Glomerular visceral epithelial cell (primary cell): ENCODE measurements at regions not wholly inside any gene's neighbourhood (a gene's known extent, or its start where the extent isn't known, plus 50 kb on each side); places are given as distances from the start of the nearest gene placed in this dataset.
"Not testable (repeated sequence)": the region's sequence is repeated elsewhere in the genome, so short reads cannot be mapped to it uniquely, and the experiment has no call there.

ENCODE experiments used
- DNase-seq: peaks from one replicate; pipeline ENCODE4 v3.0.0-alpha.2; 2016; ENCODE audit errors: extremely low spot score

- DNase-seq, result no peak
Observed at GRCh38 chr11:22567759-22568158, 57.9 kb downstream of the FANCF start.

DNA sequence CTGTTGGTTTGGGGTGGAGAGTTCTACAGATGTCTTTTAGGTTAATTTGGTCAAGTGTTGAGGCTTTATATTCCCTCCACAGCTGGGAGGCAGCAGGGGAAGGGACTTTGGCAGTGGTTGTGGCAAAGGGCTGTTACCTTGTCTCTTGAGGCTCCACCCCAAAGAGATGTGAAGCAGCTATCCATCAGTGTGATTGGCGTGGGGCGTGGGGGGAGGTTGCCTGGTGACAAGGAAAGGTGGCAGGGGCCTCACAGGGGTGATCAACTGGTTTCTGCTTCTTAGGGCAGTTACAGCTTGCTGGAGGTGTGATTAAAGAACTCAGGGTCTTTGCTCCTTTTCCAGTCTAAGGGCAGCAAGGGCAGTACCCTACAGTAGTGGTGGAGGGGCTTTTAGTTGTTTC is 59.3 kb downstream of the FANCF start:
- DNase-seq, result no peak

GRCh38 chr11:22561283-22561682 is 64.3 kb downstream of the FANCF start:
- no peak for DNase-seq

DNA sequence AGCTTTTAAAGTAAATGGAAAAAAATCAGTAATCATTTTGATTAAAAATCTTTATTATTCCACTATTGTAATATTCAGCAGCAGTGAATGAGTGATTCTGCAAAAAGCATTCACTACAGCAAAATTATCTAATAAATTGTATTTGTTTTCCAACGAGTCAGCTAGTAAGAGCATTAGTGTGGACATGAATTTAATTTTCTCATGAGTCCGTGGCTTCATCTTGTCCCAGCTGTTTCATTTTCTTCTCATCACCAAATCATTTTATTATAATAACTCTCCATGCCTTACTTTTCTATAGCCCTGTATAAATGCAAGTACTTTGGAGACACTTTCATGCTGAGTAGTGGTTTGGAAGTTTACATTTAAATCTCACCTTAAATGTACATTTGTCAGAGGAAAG is 66.2 kb downstream of the FANCF start:
- DNase-seq, result no peak

DNA sequence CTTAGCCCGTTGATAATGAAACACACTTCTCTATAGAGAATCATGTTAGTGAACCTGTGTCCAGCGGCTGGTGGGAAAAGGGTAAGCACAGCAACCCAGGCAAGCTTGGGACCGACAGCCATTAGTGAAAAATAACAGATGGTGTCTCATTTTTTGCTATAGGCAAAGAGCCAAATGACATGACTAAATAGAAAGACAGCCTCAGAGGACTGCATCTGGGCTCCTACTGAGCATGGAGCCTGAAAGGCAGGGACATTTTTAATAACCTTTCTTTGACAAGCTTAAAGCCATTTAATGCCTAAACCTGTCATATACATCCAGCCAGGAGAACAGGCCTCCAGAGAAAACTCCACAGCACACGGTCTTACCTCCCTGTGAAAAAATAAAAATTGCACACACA is 67.0 kb downstream of the FANCF start:
- no peak for DNase-seq

GRCh38 chr11:22556381-22556780 is 69.2 kb downstream of the FANCF start:
- no peak for DNase-seq

DNA sequence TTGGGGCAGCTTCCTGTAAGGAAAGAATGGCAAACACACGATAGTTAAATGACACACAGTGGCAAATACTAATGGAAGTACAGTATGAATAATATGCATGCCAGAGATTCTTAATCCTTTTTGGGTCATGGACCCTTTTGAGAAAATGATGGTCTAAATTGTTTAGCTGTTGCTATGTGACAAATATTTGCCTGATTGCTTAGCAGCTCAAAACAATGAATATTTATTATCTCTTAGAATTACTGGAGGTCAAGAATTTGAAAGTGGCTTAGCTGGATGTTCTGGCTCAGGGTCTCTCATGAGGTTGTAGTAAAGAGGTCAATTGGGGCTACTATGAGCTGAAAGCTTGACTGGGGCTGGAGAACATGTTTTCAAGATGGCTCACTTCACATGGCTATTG is 69.7 kb downstream of the FANCF start:
- no peak for DNase-seq

- DNase-seq, result no peak
Observed at GRCh38 chr11:22554221-22554620, 71.4 kb downstream of the FANCF start.

- DNase-seq, result no peak
Observed at GRCh38 chr11:22552885-22553284, 72.7 kb downstream of the FANCF start.

GRCh38 chr11:22546746-22547145 is 78.9 kb downstream of the FANCF start:
- no peak for DNase-seq

- DNase-seq, result no peak
Observed at GRCh38 chr11:22543261-22543660, 82.4 kb downstream of the FANCF start.

DNA sequence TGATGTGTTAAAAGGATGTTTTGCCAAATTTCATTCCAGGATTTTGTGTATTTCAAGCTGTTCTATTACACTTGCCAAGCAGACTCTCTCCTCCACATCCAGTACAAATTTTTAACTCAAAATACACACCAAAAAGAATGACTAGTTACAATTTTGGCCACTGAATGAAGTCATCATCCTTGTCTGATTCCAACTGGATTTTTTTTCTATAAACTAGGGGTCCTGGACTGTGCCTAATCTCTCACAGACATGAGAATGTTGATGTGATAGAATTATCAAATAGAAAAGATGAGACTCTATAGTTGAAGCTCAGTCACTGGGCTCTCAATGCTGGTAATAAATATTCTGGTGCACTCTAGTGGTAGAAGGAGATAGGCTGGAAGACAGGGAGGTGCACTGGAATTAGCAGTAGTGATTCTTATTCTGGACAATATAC is 85.8 kb downstream of the FANCF start:
- no peak for DNase-seq

DNA sequence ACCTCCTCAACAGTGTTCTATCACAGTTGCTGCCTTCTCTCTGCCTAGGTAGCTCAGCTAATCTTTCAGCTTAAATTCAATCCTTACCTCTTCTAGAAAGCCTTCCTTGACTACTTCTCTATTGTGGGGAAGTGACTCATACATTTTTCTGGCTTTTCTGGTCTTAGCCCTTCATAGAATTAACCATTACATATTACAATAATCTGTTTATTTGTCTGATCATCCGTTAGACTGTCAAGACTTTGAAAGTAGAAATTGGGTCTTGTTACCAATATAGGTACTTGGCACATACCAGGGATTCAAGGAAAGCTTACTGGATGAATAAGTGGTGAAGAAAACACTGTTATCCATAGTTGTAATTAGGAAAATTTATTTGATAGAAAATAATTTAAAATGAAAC is 89.6 kb downstream of the FANCF start:
- no peak for DNase-seq

DNA sequence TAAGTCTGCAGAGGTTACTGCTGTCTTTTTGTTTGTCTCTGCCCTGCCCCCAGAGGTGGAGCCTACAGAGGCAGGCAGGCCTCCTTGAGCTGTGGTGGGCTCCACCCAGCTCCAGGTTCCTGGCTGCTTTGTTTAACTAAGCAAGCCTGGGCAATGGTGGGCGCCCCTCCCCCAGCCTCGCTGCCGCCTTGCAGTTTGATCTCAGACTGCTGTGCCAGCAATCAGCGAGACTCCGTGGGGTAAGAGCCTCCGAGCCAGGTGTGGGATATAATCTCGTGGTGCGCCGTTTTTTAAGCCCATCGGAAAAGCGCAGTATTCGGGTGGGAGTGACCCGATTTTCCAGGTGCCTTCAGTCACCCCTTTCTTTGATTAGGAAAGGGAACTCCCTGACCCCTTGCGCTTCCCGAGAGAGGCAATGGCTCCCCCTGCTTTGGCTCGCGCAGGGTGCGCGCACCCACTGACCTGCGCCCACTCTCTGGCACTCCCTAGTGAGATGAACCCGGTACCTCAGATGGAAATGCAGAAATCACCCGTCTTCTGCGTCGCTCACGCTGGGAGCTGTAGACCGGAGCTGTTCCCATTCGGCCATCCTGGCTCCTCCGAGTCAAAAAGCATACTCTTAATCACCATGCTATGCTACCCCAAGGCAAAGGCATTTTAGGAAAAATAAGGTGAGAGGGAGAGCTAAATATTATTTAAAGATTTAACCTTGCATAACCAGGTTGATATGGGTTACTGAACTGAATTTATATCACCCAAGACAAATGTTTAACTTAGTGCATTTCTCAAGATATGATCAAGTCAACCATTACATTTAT is 96.8 kb downstream of the FANCF start:
- not testable (repeated sequence) for DNase-seq

GRCh38 chr11:22522225-22522624 is 103.4 kb downstream of the FANCF start:
- DNase-seq, result no peak

GRCh38 chr11:22521226-22521625 is 104.4 kb downstream of the FANCF start:
- DNase-seq, result peak; percentile 2

GRCh38 chr11:22520521-22520920 is 105.1 kb downstream of the FANCF start:
- no peak for DNase-seq

DNA sequence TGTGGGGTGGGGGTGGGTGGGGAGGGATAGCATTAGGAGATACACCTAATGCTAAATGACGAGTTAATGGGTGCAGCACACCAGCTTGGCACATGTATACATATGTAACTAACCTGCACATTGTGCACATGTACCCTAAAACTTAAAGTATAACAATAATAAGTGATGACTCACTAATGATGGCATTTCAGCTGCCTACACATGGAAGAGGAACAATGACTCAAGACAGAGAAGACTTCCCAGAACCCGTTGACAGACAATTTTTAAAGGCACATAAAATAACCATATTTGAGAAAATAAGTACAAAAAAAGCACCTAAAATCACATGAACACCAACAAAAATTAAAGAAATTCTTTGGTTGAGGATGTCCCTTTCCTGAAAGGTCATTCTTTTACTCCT is 107.3 kb downstream of the FANCF start:
- DNase-seq, result not testable (repeated sequence)

DNA sequence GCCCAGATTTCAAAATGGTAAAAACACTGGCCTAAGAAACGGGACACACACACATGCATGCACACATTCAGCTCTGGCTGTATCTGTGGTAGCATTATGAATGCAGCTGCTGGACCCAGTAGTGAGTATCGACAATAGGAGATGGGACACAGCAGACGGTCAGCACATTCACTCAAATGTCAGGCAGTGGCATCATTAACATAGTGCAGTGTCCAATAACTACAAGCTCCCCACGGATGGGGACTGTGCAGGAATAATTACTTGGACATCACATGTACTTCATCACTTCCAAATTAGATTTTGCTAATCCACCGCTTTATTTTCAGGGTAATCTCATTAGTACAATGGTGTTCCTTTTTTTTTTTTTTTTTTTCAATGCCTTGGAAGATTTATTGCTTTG is 109.5 kb downstream of the FANCF start:
- DNase-seq, result no peak

- no peak for DNase-seq
Observed at GRCh38 chr11:22512457-22512856, 113.2 kb downstream of the FANCF start.

DNA sequence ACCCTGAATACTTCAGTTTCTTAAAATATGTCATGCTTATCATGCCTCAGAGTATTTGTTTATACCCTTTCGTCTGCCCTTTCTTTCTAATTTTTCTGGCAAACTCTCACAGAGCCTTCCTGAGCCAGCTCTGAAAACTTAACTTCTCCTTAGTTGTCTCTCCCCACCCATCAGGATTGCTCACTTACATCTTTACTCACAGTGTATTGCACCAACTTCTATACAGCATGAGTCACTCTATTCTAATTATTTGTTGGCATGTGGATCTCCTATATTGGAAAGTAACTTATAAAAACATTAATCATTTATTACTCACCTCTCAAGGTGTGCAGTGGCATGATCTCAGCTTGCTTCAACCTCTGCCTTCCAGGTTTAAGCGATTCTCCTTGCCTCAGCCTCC is 114.9 kb downstream of the FANCF start:
- no peak for DNase-seq

DNA sequence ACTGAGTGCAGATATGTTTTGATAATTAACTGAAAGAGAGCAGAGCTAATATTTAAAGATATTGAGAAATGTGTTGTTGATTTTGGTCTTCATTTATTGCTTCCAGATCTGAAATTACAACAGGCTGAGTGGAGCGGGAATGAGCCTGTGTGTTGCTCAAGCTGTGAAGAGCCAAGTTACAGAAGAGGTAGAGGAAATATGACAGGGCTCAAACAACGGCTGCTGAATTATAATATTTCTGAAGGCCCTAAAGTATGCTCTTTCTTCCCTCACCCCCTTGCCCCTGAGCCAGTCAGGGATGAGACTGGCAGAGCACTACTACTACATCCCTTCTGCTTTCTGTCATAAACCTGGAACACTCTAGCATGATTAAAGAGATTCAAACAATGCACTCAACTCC is 115.6 kb downstream of the FANCF start:
- DNase-seq, result no peak

GRCh38 chr11:22508665-22509064 is 117.0 kb downstream of the FANCF start:
- DNase-seq, result no peak

DNA sequence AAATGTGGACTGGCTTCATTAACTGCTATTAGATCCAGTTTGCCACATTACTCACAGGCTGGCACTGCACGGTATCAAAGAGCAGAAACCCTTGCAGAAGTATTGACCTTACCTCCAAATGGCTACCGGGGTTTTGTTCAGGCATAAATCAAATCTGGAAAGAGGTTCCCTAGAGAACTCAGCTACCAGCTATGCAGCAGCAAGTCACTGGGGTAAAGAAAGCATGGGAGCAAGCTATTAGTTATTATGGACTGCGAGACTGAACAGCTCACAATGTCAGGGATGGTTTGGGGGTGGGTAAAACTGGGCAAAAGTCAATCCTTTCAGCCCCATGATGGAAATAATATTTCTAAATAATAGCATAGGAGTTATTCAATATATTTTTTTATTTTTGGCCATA is 128.1 kb downstream of the FANCF start:
- DNase-seq, result no peak
